Stimulated activated CD4-positive, alpha-beta T cell treated with anti-CD3 and anti-CD28 coated beads, Interleukin-15, amount 100 ng/mL, for 1 hour (primary cell): ENCODE measurements at regions not wholly inside any gene's neighbourhood (a gene's known extent, or its start where the extent isn't known, plus 50 kb on each side); places are given as distances from the start of the nearest gene placed in this dataset.
"Not testable (repeated sequence)": the region's sequence is repeated elsewhere in the genome, so short reads cannot be mapped to it uniquely, and the experiment has no call there.

ENCODE experiments used
- DNase-seq, 2 donors: peaks; one replicate each; pipeline ENCODE4 v3.0.0-alpha.2; 2020; ENCODE audit warnings: low read depth in 1 of 2, low spot score in 1 of 2

DNA sequence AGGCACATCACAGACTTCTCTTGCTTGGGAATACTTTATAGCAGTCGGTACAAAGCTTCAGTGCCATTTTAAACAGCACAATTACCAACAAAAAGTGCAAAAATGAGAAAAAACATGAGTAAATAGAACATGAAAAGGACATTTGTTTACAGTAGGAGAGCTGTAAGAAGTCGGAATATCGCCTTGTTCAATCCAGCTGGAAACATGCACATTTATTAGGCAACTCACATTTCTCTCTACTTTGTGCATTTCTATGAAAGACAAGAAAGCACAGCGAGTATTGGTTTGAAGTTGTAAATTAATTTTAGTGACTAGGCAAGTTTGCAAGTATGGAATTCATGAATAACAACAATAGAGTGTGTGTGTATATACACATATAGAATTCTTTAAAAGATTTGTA lies 484.7 kb downstream of the DACH1 start:
- DNase-seq: no peak

- no peak for DNase-seq
Observed at GRCh38 chr13:71380191-71380590, 486.8 kb downstream of the DACH1 start.

DNA sequence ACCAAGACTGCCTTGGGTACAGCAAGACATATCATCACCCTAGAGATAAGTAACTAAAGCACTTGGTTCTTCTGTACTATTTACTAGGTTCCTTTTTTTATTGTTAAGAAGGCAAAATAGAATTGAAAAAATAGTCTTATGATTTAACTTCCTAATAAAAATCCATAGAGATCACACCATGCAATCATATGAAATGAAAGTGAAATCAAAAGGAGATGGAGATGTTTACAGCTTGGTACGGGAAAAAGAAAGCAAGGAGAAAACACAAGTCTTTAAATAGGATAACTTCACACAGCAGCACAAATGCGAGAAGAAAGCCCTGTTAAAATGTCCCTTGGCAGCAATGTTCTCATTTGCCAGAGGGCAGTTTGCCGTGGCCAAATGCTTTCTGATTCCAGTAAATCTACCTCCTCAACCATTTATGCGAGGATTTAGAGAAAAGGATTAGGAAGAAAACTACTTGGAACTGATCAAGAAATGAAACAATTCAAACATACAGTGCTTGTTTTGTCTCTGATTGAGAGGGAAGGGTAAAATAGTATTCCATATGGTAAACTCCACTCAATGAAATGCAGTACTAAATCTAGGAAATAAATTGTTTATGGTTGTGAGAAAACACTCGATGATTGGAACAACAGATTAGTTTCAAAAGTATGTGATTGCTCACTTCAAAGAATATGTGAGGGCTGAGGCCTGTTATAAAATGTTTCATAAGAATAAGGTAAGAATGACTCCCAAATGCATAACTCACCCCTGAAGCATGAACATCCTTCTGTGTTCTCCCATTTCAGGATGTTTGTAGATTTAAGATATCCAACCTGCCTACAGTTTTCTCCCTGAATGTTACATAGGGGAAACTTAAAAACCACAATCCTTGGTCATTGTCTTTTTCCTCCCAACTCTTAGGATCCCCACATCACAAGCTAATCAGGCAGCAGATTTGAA lies 487.8 kb downstream of the DACH1 start:
- no peak for DNase-seq

DNA sequence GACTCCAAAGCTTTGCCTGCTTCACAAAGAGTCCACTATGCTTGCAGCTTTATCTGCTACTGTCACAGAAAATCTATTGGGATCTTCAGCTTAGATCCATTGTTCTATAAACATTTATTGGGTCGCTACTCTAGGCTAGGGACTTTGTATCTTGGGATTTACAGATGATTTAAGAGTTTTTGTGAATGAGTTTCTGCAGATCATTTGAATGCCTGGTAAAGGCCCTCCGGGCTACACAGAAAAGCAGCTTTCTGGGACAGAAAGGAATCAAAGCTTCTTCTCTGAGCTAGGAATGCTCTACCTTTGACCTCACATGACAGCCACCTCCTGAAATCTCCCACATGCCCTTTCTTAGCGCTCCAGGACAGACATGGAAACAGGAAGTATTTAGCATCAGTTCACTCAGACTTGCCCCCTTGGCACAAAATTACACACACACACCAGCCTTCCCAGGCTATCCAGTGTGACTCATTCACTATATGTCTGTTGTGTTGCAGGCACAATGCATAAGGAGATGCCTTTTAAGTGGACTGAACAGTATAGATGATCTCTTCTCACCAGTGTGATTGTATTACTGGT lies 492.4 kb downstream of the DACH1 start:
- no peak for DNase-seq

GRCh38 chr13:71368336-71368735 lies 498.7 kb downstream of the DACH1 start:
- DNase-seq: no peak

DNA sequence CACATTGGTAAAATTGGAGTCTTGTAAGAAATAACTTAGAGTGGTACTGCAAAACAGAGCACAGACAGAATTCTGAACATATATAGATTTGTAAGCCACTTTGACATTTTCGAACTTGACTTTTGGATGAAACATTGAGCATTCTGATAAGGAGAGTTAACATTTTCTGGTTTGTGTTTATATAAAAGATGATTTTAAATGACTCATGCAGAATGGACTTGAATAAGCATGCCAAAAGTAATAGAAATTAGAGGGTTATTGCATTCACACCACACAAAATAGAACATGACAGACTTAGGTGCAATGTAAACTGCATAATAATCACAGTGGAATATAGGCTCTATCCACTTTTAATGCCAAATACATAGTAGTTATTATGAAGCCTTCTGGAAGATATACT lies 507.0 kb downstream of the DACH1 start:
- DNase-seq: no peak

DNA sequence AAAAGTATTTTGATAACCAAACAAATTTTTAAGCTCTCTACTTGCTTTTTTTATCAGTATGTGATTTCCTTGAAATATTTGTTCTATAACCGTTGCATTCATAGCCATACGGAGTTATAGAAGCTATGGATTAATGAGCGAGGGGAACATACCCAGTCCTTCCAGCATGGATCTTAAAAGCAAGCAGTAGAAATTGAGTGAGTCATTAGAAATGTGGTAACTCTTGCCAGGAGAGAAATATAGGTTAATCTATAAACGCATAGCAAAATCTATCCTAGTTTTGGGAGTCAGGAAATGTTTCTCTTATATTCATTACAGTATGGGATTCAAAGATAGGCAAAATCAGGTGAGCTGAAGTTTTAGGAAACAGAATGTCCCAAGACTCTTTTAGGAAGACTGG lies 507.4 kb downstream of the DACH1 start:
- no peak for DNase-seq

DNA sequence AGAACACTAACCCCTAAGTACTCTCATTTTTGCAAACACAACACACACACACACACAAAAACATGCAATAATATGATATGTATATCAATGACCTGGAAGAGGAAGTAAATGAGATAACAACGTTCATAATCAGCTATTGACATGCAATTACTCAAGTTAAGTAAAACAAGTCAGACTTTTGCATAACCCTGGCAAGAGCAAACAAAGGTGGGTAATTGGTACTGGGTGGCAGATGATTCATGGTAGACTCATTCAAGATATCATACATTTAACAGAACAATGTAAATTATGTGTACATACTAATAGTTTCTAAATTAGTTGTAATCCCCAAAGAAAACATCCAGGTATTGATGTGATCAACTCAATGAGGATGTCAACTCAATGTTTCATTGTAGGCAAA lies 508.8 kb downstream of the DACH1 start:
- no peak for DNase-seq

GRCh38 chr13:71355010-71355409 lies 512.0 kb downstream of the DACH1 start:
- DNase-seq: no peak

DNA sequence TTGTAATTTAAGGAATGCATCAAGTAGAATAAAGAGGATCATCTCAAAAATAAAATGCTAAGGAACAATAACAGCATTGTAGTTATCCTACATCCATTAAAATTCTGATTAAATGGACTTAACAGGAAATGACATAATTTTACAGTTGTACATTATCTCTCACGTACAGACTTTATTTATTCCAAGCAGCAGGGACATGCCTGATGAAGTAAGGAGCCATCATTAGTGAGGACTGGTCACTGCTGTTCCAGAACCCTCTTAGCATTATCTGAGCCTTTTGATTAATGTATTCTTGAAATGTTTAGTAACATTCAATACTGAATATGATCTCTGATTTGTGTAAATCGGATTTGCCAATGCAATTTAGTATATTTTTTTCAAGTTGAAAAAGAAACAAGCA lies 516.1 kb downstream of the DACH1 start:
- no peak for DNase-seq

- not testable (repeated sequence) for DNase-seq
Observed at GRCh38 chr13:71345856-71346255, 521.1 kb downstream of the DACH1 start.

DNA sequence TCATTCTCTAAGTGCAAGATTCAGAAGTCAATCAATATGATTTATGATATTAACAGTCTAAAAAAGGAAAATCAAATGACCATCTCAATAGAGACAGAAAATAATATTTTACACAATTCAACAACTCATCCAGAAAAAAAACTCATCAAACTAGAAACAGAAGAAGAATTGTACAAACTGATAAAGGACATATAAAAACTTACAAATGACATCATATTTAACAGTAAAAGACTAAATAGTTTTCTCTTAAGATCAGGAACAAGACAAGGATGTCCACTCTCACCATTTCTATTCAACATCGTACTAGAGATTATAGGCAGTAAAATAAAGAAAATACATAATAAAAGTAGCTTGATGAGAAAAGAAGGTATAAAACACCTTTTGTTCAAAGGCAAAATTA lies 527.3 kb downstream of the DACH1 start:
- DNase-seq: no peak

GRCh38 chr13:71339005-71339404 lies 528.0 kb downstream of the DACH1 start:
- no peak for DNase-seq

- no peak for DNase-seq
Observed at GRCh38 chr13:71338070-71338469, 528.9 kb downstream of the DACH1 start.

GRCh38 chr13:71327266-71327665 lies 539.7 kb downstream of the DACH1 start:
- DNase-seq: no peak

DNA sequence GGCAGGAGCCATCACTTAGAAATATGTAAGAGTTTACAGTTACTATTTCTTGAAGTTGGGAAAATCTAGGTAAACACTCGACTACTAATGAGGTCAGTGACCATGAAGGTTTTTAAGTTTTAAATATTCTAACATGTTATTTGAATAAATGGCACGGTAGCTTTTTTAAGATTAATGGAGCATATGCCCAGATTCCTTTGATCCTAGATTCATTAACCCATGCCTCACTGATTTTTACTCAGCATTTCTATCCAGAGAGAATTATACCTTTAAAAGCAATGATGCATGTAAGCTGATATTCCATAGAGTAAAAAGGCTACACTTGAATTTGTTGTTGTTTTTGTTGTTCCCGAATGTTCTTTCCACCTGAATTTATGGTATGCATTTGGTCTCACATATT lies 541.4 kb downstream of the DACH1 start:
- no peak for DNase-seq

DNA sequence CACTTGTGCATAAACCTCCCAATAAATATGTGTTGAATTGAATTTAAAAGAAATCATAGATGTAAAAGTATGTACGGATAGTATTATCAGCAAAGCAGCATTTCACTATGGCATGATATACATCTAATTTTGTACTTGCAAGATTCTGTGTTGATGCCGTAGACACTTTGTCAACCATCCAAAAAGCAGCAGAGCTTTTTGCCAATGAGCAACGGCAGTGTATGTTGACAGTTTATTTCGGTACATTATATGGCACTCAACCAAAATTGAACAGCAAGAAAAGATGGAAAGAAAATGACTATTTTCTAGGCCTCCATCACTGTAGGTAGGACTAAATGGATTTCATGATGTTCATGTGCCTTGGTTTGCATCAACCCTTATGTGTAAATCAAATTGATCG lies 543.7 kb downstream of the DACH1 start:
- no peak for DNase-seq

- DNase-seq: no peak
Observed at GRCh38 chr13:71320452-71320851, 546.6 kb downstream of the DACH1 start.

DNA sequence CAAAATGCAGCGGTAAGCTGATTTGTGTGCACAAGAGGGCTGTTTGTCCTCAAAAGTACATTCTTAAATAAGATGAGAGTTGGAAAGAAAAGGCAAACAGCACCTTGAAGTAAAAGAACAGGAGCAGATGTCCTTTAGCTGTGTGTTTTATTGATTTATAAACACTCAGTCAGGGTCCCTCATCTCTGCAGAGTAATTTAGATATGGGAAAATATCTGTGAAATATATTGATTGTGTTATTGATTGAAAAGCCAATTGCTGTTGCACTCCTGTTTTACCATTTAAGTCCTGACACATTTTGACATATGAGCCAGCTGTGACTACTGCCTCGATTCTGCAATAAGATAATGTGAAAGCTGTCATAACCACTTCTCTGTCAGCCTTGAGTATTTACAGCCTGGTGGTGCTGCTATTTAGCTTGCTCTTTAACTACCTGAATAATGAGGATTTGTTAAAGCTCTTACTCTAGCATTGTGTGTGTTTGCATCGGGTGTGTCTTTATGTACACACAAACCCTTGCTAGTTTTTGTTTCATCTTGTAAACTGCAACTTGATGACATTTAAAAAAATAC lies 550.1 kb downstream of the DACH1 start:
- no peak for DNase-seq

DNA sequence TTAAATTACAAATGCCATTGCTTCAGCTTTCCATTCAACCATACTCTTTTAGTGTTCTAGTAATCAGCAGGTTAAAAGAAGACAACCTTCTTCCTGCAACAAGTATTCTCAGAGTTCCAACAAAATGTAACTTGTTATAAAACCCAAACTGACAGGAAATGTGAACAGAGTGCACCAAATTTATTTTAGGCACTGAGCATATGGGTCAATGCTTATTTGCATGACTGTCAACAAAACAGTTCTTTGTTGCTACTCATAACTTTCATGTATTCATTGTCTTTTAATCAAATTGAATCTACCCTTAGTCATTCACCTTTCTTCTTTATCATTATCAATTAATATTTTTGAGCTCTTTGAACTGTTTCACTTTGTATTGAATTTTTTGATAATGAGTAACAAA lies 554.1 kb downstream of the DACH1 start:
- no peak for DNase-seq

- DNase-seq: no peak
Observed at GRCh38 chr13:71309905-71310304, 557.1 kb downstream of the DACH1 start.

DNA sequence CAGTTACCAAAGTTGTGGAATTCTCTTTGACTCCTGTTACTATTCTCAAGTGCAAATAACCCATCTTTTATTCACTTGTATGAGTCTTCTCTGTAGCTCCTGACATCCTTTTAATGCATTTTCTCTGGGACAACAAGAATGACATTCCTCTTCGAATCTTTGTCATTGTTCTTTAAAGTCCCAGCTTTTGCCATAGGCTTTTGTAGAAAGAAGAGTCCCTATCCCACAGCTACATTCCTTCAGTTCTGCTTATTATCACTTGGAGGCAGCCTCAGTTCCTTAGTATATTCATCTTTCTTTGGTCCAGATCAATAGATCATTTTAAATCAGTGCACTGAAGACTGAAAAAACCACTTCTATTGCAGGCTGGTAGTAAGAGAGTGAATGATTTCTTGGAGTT lies 560.2 kb downstream of the DACH1 start:
- no peak for DNase-seq
